Urothelium cell line (cell line): ENCODE measurements at regions not wholly inside any gene's neighbourhood (a gene's known extent, or its start where the extent isn't known, plus 50 kb on each side); places are given as distances from the start of the nearest gene placed in this dataset.

Experiments used
- DNase-seq: peaks from one replicate; pipeline ENCODE4 v3.0.0; 2011; ENCODE audit warnings: low spot score, mixed read lengths
- FAIRE-seq: peaks from 2 replicates; lab custom pipeline; 2011; peaks lifted over from hg19 to GRCh38; lab: Jason Lieb, UNC

DNA sequence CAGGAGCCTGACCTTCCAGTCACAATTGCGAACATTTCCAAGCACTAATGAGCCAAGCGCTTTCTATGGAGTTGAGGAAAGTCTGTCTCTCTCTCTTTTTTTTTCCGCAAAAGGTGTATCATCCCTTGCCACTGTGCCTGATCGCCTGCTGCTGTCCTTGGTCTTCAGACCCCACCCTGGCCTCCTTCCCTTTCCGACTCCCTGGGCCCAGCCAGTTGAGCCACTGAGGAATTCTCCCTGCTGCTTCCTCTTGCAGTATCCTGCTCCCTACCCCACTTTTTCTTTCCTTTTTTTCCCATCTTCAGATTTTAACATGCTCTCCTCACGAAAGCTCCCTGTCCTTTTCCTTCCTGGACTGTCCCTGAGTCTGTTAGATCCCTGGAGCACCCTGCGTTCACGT is 396.5 kb upstream of the C2CD4B start:
- DNase-seq (no peak), FAIRE-seq (no peak)

DNA sequence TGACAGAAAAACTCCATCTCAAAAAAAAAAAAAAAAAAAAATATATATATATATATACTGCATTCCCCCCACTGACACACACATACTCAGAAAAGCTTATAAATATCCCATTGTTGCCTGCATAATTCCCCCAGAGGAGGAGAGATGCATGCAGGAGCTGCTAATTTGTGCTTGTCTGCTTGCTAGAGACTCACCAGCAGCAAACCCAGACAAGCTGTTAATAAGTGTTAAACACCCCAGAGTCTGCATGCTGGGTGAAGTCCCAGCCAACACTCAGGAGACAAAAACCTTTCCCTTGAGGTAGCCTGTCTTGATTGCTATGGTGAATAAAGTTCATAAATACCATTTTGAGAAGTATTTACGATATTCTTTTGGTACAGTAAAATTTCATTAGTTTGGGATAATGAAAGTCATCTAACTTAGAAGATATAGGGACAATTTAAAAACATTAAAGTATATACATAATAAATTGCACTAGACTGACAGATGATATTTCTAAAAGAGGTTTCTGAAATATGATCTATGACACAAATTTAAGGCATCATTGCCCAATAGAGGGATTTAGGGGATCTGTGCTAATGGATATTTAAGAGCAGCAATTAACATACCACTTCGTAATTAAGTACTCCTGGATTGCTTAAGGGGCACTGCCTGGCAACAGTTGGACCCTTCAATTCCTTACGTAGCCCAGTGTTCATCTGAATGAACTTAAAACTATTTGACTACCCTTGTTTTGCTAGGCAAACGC is 400.0 kb upstream of the C2CD4B start:
- FAIRE-seq, result no peak
- no peak for DNase-seq

DNA sequence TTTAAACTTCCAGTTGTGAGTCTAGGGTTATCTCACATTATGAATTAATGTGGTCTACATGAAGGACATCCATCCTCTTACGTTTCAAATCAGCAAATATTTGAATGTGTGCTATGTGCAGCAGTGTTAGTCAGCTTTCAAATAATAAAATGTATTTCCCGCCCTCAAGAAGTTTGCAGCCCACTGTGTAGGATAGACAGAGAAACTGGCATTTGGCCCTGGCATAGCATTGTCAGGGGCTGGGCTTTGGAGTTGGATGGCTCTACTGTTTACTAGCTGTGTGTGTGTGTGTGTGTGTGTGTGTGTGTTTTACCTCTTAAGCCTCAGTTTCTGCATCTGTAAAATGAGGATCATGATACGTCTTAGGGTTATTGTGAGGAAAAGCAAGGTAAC is 400.5 kb upstream of the C2CD4B start:
- FAIRE-seq, result peak; percentile 63
- DNase-seq, result no peak

DNA sequence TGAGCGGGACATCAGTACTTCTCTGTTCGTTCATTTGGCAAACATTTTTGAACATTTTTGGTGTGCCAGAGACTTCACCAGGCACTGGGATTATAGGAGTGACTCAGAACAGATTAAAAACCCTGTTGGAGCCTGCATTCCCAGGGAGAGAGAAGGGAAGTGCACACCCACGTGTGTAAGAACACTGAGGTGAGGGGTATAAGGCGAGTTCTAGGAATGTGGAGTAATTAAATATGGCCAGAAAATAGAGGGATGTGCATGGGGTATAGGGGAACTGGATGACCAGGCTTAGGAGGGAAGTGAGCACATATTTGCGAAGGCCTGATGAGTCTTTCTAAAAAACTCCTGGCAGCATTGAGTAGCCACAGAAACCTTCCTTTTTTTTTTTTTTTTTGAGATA is 401.2 kb upstream of the C2CD4B start:
- FAIRE-seq (no peak), DNase-seq (no peak)

DNA sequence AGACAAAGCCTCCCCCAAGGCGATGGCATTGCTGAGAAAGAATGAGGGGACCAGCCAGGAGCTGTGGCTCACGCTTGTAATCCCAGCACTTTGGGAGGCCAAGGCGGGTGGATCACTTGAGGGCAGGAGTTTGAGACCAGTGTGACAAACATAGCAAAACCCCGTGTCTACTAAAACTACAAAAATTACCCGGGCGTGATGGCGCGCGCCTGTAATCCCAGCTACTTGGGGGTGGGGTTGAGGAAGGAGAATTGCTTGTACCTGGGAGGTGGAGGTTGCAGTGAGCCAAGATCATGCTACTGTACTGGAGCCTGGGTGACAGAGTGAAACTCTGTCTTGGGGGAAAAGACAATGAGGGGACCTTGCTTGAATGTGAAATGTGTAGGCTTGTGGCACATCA is 402.4 kb upstream of the C2CD4B start:
- FAIRE-seq (peak; percentile 70), DNase-seq (no peak)

DNA sequence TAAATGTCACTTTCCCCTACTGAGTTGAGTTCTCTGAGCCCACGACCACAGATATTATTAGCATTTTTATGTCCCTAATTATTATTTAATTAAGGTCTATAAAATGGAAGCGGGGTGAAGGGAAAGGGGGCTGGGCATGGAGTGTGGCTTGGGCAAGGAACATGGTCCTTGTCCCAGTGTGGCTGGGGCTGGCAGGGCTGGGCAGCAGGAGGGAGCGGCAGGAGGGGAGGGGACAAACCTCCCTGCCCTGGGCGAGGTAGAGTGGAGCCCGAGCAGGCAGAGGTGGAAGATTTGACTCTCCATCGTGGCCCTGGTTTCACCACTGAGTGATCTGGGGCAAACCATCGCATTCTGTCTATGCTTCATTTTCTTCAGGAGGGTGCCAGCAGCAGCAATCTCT is 402.9 kb upstream of the C2CD4B start:
- no peak for DNase-seq
- no peak for FAIRE-seq

DNA sequence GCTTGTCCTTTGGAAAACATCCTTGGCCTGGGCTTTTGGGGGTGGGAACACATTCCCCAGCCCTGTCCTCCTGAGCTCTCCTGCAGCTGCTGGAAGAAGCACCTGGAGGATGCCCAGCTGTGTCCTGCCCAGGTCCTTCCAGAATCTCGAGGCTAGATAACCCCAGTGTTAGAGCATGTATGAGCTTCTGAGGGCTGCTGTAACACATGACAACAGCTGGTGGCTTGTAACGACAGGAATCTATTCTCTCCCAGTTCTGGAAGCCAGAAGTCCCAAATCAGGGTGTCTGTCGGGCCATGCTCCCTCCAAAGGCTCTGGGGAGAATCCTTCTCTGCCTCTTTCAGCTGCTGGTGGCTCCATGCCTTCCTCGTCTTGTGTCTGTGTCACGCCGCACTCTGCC is 403.6 kb upstream of the C2CD4B start:
- DNase-seq (no peak), FAIRE-seq (no peak)

DNA sequence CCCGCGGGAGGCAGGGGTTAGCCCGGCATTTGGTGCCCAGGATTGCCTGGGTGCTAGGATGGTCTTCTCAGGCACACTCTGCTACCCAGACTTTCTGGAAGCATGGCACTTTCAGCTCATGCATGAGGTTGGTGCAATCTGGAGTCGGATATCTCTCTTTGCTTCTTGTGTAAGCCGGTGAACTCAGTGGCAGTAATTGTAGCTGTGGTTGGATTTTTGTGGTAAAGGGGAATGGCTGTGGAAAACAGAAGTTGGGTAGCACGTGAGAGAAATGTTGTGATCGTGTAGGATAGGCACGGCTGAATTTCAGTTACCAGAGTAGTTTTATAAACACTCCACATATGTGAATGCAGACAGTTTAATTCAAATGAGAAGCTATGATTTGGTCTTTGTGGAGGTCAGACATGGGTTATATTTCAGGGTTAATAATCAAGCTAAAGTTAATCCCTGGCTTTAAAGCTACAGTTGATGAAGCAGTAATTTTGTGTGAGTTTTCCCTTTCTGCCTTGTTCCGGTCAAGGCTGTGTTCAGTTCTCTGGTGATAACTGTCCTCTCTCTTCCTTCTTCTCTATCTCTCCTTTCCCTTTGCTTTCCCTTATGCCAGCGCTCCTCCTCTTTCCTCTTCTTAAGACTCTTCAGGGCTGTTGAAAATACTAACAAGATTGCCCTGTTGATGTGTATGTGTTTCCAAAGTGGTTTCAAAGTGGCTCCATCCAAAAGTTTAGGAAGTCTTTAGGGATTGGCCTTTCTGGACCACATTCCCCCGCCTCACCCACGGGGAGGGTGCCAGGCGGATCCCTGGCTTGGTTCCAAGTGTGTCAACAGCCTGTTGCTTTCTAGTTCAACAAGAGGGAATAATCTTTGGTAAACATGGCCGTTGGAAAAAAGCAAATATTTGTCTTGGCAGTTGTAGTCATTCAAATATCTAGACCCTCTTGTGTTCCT is 404.6 kb upstream of the C2CD4B start:
- FAIRE-seq, result peak; percentile 42
- DNase-seq, result peak; percentile 72

DNA sequence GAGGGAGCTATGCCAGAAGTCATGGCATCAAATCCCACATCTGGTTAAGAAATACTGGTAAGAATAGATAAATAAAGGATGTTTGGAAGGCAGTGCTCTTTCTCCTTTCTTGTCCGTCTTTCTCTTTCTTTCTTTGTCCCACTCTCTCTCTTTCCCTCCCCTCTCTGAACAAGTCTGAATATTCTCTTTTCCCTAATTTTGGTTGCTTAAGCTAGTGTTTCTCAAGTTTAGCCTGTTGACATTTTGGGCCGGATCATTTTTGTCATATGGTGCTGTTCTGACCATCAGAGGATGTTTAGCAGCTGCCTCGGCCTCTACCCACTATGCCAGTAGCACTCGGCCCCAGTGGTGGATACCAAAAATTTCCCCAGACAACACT is 405.3 kb upstream of the C2CD4B start:
- no peak for DNase-seq
- FAIRE-seq, result no peak

DNA sequence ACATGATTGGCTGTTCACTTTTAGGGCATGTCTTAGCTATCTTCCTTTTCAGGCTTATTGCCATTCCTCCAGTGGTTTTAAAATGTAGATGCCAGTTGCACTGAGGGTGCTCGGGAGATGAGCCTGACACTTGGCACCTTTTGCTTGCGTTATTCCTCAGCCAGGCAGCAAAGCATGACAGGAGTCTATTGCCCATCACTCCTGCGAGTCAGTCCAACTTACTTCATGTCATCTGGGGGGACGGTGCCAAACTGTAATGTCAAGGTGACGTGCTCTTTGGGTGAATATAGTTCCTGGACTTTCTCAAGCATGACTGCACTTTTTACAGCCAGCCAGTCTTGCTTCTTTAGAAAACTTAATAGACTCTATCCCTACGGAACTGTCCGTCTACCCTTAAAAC is 406.0 kb upstream of the C2CD4B start:
- peak; percentile 67 for FAIRE-seq
- no peak for DNase-seq

DNA sequence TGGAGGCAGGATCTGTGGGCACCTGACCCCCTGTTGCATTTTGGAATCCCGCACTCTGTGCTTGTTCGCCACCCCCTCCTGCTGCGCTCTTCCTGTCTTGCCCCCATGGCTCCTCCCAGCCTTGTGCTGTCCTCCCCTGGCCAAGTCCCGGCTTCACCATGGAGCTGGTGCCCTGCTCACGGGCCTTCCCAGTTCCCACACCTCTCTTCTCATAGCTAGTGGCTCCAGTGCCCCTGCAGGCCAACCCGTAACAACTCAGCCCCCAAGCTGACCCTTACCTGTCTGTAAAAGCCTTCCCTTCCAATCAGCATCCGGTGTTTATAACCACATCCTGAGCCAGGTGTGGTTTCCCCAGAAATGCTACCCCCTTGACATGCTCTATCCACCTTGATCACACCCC is 407.7 kb upstream of the C2CD4B start:
- DNase-seq (no peak), FAIRE-seq (no peak)

DNA sequence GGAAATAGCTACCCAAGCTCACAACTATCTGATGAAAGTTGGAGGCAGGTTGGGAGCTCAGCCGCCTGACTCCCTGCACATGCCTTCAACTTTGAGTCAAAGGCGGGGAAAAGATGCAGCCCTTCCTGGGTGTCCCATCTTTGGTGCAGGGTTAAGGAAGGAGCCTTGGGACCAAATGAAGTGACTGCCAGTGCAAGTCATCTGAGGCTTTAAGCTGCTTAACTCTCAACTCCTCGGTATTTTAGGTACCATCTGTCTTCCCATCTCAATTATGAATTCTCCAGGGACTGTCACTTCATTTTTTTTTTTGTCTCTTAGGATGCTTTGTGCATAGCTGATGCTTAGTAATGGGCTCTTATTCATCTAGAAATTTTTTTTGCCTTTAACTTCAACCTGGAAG is 408.8 kb upstream of the C2CD4B start:
- DNase-seq, result no peak
- no peak for FAIRE-seq

DNA sequence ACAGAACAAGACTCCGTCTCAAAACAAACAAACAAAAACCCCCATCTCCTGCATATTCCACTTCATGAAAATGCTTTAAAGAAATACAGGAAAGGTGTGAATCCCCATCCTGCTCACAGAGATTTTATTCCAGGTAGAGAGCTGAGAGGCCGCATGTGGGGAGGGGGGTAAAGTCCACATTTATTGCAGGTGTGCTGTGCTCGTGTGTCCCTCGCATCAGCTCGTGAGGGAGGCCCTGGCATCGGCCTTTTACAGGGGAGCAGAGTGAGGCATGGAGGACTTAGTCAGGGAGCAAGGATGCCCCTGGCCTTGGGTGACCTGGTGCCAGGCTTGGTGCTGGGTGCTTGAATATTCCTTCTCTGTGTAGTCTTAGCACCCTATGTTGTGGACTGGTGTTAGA is 413.5 kb upstream of the C2CD4B start:
- FAIRE-seq (peak; percentile 74), DNase-seq (no peak)

DNA sequence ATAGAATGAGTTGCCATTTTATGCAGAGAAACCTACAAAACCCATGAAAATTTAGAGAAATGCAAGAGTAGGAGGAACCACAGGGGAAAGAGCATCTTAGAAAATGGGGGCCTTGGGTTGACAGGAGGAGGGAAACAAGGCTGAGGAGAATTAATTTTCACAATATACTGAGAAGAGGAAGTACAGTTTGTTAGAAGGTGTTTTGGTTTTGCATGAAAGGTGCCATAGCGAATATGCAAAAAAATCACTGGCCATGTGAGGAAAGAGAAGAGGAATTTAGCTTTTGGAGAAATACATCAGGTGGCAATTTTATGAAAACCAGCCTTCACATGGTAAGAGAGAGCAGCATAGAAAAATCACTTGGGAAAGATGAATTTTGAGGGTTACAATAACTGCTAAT is 413.9 kb upstream of the C2CD4B start:
- FAIRE-seq (no peak), DNase-seq (no peak)

DNA sequence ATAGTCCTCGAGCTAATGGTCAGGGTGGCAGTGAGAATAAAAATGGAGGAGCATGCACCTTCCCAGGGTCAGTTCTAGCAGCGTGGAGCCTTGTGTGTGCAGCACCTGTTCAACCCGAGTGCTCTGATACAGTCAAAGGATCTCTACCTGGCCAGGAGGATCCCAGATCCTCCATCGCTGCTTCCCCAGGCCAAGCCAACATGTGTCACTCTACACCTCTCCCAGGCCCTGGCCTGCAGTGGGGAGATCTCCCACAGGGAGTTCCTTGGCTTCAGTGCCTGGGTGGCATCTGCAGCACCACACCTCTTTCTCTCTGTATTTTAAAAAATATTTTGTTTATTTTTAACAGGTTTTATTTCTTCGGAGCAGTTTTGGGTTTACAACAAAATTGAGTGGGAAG is 414.8 kb upstream of the C2CD4B start:
- FAIRE-seq, result no peak
- DNase-seq, result no peak

DNA sequence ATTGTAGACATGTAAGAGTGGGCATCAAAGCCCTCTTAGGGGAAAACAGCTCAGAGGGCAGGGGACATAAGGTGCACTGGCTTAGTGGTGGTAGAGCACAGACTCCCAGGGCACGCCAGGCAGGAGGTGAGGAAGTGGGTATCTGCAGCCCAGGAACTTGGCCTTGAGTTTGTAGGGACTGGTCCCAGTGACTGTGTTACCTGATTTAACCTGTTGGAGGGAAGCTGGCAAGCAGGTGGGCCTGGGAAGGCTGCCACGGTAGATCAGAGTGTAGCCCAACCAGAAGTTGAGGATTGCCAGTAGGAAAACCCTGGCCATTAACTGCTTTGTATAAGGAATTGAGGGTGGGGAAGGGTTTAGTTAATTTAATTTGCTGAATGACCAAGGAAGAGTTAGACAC is 417.5 kb upstream of the C2CD4B start:
- FAIRE-seq (no peak), DNase-seq (no peak)

DNA sequence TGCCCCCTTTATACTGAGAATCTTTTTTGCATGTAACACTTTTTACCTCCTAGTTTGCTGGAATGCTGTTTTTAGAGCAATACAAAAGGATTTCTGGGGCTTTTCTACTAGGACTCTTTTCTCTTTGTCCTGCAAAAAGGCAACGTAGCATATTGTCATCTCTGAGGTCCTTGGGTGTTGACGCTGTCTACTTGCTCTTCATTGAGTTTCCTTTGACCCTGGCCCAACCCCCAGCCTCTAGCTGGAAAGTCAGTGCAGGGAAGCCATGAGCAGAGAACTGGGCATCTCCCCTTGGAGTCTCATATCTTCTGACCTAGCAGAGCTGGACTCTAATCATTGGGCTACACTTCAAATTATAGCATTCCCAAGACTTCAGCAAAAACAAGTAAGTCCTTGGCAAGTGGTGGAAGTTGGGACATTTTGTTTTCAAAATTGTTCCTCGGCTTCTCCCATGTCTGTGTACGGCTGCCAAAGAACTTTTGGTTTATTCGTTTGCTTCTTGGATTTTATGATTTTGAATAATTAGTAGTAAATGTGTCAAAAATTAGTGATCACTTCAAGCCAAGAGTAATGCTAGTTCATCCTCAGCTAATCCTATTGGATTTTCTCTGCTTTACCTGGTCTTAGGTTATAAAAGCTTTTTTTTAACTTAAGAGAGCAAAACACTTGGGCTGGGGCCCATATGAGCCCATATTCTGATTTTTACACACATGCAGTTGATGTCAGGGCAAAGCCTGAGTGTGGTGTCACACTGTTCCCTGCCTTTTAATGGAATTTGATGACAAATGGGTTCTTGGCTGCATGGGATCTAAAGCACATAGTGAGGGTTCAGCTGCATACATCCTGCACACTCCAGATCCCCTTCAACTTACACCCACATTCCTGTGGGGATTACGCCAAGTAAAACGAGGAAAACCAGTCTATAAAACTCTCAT is 419.5 kb upstream of the C2CD4B start:
- FAIRE-seq, result no peak
- no peak for DNase-seq

DNA sequence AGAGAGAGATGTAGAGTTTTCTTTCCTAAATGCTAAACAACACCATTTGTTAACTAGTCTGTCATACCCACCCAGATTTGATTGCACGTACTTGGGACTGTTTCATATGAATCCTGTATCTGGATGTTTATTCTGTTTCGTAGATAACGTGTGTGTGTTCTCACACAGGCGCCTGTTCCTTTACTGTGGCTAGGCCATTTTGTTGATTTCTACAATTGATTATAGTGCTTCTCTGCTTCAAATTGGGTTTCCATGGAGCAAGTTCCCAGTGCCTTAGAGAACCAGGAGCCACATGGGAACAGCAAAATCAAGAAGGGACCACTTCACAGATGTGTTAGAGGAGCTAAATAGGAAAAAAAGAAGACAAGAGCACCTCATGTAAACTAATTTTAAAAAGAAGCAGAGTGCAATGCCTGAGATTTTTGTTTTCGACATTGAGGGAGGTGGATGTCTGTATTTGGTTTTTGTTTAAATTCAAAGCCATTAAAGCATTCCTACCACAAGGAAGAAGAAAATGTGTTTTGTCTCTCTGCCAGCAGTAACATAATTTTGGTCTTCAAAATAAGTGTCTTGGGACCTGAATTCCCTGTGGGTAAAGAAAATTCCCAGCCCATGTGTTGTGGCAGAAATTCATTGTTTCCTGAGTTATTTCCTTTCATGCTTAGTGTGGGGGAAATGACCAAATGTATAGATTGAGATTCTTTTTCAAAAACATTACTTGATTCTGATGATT is 424.0 kb upstream of the C2CD4B start:
- no peak for DNase-seq
- no peak for FAIRE-seq

DNA sequence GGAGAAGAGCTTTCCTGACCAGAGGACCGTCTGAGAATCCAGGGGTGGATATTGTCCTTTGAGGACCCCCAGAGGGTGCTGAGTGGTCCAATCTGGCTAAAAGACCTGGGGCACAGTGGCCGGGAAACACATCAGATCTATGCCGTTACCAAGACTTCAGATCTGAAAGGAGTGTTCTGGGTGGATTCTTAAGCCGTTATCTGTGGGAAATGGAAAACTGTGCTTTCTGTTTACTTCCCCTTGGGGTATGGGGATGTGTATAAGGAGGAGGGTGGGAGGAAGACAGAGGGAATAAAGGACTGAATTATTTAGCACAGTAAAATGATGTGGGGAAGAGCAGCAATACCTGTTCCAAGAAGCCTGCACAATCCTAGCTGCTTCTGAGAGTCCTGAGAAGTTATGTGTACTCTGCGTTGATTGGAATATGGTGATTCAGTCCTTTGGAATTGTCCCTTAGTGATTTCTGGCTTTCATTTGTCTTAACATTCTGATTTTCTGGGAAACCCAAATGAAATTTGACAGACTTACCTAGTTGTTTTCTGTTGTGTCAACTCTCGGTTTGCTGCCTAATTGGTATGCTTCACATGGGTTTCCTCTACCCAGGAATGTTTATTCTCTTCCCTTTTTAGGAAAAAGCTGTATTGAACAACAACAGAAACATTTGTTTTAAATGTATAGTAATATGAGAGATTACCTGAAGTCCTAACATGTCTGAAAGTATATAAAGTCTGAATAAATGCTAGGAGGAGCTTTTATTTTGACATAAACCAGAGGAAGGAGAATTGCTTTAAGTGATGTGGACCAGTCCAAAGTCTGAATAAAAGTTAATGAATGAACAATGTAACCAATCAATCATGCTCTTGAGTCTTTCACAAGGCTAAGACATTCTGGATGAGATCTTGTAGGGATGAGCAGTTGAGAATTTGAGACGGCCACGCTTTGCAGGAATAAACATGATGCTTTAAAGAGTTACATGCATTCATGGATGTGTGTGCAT is 427.1 kb upstream of the C2CD4B start:
- DNase-seq (no peak), FAIRE-seq (peak; percentile 89)
